ENCODE measurements at regions not wholly inside any gene's neighbourhood (a gene's known extent, or its start where the extent isn't known, plus 50 kb on each side); places are given as distances from the start of the nearest gene placed in this dataset.

- TF ChIP-seq CTCF (IDR thresholded peaks at IDR 0.05): no peak
- no peak for TF ChIP-seq POLR2A (IDR thresholded peaks at IDR 0.05)
Observed at GRCh38 chr4:24713604-24714003, 81.8 kb upstream of the SOD3 start.

Data from body of pancreas (tissue), 4 donors.